Loucy (cell line): ENCODE measurements at regions not wholly inside any gene's neighbourhood (a gene's known extent, or its start where the extent isn't known, plus 50 kb on each side); places are given as distances from the start of the nearest gene placed in this dataset.

Experiments used
- CTCF ChIP-seq: fragments of 200-600 bp; sonication (generic); conservative IDR thresholded peaks from 2 replicates; pipeline ENCODE4 v1.5.1; 2014; ENCODE audit warnings: mild to moderate bottlenecking, antibody characterized with exemption, low read length
- EZH2phosphoT487 ChIP-seq: fragments of 200-600 bp; IDR thresholded peaks from 2 replicates; pipeline ENCODE4 v1.6.1; 2018; ENCODE audit warnings: antibody characterized with exemption, mild to moderate bottlenecking, moderate library complexity, borderline replicate concordance

- TF ChIP-seq CTCF (no peak), EZH2phosphoT487 (no peak)
These were observed 217.5 kb upstream of the RASGRP1 start for GRCh38 chr15:38782156-38782555.
